ENCODE measurements at regions not wholly inside any gene's neighbourhood (a gene's known extent, or its start where the extent isn't known, plus 50 kb on each side); places are given as distances from the start of the nearest gene placed in this dataset.

DNA sequence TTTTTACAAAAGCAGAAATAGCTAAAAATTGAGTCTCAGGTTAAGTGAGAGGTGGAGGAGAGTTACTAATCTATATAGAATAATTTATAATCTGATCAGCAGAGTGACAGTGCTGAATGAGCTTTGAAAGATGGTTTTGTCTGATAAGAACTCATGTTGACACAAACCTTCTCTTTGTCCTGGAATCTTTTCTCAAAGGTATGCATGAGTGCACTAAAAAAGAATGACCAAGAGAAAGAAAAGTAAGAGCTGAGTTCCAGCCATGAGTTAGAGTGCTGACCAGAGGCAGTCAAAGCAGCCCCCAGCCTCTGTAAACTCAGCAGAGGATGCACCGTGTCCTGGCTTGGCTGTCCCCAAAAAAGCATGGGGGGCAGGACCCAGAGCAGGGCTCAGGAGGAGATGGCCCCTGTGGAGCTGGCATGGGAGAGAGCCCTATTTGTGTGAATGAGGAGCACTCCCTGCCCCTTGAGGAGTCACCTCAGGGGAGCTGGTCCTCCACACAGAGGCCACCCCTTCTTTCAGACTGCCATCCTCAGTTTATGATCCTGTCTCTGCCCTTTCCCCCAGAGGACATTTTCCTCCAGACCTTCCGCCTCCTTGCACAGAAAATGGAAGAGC lies 129.8 kb downstream of the SEC23A start:
- H2AFZ ChIP-seq (ENCODE audit: low read length, unreplicated experiment) = no peak overlapping the region
- H3K27ac ChIP-seq (ENCODE audit: low read depth, low read length) = no peak overlapping the region

DNA sequence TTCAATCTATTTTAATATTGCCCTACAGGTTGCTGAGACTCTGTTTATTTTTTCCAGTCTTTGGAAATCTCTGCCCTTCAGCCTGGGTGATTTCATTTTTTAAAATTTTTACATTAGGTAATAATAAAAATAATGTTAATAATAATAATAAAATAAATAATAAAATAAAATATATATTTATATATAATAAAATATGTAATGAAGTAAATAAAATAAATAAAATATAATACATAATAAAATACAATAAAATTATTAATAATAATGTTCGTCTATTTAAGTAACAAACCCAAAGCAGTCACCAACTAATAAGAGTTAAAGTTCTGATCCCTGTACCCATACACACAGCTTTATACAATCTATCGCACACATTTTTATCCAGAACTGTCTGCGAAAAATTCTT lies 130.5 kb downstream of the SEC23A start:
- Histone ChIP-seq H3K79me2 (ENCODE audit: control insufficient read depth, insufficient read depth, low read length, unreplicated experiment) (no peaks in the 10 kb centered on the region), H3K27me3 (ENCODE audit: insufficient read depth, low read length) (no peaks in the 10 kb centered on the region), H3K27ac (ENCODE audit: low read depth, low read length) (no peak overlapping the region), H3K4me1 (ENCODE audit: control insufficient read depth, insufficient read depth, low read length, unreplicated experiment) (no peaks in the 10 kb centered on the region), H2AFZ (ENCODE audit: low read length, unreplicated experiment) (no peak overlapping the region), H3K36me3 (ENCODE audit: insufficient read depth, low read length) (no peaks in the 10 kb centered on the region), H3K4me3 (ENCODE audit: low read depth, low read length) (no peak overlapping the region)

More for the DNA sequence above, 129.8 kb downstream of the SEC23A start:
- Histone ChIP-seq H3K36me3 (ENCODE audit: insufficient read depth, low read length) (no peaks in the 10 kb centered on the region), H3K79me2 (ENCODE audit: control insufficient read depth, insufficient read depth, low read length, unreplicated experiment) (no peaks in the 10 kb centered on the region), H3K4me1 (ENCODE audit: control insufficient read depth, insufficient read depth, low read length, unreplicated experiment) (no peaks in the 10 kb centered on the region), H3K27me3 (ENCODE audit: insufficient read depth, low read length) (no peaks in the 10 kb centered on the region), H3K4me3 (ENCODE audit: low read depth, low read length) (no peak overlapping the region)

DNA sequence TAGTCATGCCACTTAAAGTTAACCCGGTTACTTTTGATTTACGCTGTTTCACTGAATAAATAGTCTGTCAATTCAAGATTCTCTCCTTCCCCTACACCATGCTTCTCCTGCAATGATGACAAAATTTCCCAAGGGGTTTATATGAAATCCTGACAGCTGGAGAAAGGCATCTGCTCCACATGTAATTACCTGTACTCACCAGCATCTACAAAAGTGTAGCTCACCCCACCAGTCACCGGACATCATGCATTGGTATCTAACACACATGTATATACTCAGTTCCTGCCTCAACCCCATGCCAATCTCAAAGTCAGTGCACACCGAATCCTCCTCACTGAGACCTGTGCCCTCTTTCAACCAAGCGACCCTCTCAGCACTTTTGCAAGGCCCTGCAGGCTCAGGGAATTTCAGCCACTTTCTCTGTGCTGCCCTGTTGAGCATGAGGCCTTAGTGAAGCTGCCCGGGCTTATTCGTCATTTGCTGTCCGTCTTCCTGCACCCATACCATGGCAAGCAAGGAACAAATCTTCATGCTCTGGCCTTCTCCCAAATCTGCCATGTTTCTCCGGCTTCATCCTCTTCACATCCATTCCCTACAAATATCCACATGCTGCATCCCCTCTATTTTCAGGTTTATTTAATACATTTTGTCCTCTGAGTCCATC lies 131.6 kb downstream of the SEC23A start:
- Histone ChIP-seq H3K27me3 (ENCODE audit: insufficient read depth, low read length) (no peaks in the 10 kb centered on the region), H3K27ac (ENCODE audit: low read depth, low read length) (no peak overlapping the region), H3K4me1 (ENCODE audit: control insufficient read depth, insufficient read depth, low read length, unreplicated experiment) (no peaks in the 10 kb centered on the region), H2AFZ (ENCODE audit: low read length, unreplicated experiment) (no peak overlapping the region), H3K36me3 (ENCODE audit: insufficient read depth, low read length) (no peaks in the 10 kb centered on the region), H3K4me3 (ENCODE audit: low read depth, low read length) (no peak overlapping the region), H3K79me2 (ENCODE audit: control insufficient read depth, insufficient read depth, low read length, unreplicated experiment) (no peaks in the 10 kb centered on the region)

DNA sequence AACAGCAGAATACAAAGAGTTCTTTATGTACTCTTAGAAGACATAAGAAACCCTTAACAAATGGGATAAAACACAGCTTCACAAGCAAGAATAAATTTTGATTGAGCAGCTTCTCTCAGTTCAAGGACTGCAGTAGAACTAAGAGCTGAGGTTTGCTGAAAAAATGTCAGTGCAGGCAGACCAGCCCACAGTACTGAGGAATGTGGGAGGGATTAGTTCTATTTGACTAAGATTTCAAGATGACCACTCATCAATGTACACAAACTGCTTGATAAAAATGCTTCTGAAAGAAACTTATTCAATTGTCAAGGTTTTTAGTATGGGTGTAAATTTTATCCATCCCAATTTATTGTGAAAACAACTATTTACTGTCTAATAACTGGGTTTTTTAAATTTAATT lies 138.4 kb downstream of the SEC23A start:
- no peaks in the 10 kb centered on the region for H3K27me3 ChIP-seq (ENCODE audit: insufficient read depth, low read length)
- H3K36me3 ChIP-seq (ENCODE audit: insufficient read depth, low read length) = no peaks in the 10 kb centered on the region
- no peak overlapping the region for H3K27ac ChIP-seq (ENCODE audit: low read depth, low read length)
- H3K4me3 ChIP-seq (ENCODE audit: low read depth, low read length) = no peak overlapping the region
- H3K4me1 ChIP-seq (ENCODE audit: control insufficient read depth, insufficient read depth, low read length, unreplicated experiment) = no peaks in the 10 kb centered on the region
- H2AFZ ChIP-seq (ENCODE audit: low read length, unreplicated experiment) = no peak overlapping the region
- H3K79me2 ChIP-seq (ENCODE audit: control insufficient read depth, insufficient read depth, low read length, unreplicated experiment) = no peaks in the 10 kb centered on the region

DNA sequence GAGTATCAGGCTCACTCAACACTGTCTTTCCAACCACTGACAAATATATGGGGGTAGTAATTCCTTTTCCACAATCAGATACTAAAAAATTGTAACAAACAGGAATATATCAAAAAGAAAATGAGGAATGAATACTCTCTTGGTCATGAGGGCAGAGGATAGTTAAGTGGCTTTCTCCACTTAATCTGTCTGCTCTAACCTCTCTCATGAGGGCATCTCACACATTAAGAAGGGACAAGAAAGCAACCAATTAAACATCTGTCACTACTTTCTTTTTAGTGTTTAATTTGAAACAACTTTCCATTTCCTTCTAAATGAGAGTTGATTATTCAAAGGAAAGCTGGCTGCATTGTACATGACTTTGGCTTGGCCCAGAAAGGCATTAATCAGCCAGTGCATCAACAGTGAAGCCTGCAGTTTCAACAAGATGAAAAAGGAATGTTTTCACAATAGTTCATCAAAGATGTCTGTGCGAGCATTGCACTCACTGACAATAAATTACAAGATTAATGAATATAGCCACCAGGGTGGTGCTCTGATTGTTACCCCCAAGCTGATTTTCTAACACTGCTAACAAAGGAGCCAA lies 142.0 kb downstream of the SEC23A start:
- no peaks in the 10 kb centered on the region for H3K27me3 ChIP-seq (ENCODE audit: insufficient read depth, low read length)
- H3K4me1 ChIP-seq (ENCODE audit: control insufficient read depth, insufficient read depth, low read length, unreplicated experiment) = no peaks in the 10 kb centered on the region
- H3K36me3 ChIP-seq (ENCODE audit: insufficient read depth, low read length) = no peaks in the 10 kb centered on the region
- H3K79me2 ChIP-seq (ENCODE audit: control insufficient read depth, insufficient read depth, low read length, unreplicated experiment) = no peaks in the 10 kb centered on the region
- no peak overlapping the region for H3K4me3 ChIP-seq (ENCODE audit: low read depth, low read length)
- no peak overlapping the region for H3K27ac ChIP-seq (ENCODE audit: low read depth, low read length)
- H2AFZ ChIP-seq (ENCODE audit: low read length, unreplicated experiment) = no peak overlapping the region

DNA sequence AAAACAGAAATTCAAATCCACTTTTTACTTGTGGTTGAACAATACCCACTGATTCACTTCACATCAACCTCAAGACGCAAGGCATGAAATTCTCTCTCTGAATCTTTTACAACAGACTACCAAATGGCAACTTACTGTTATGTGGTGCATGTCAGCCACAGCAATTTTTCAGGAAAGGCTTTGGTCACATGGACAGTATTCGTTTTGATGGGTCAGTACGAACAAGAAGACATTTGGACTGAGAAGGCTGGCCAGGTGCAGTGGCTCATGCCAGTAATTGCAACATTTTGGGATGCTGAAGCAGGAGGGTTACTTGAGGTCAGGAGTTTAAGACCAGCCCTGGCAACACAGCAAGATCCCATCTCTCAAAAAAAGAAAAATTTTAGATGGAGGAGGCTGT lies 144.0 kb downstream of the SEC23A start:
- Histone ChIP-seq H3K27ac (ENCODE audit: low read depth, low read length) (no peak overlapping the region), H3K4me3 (ENCODE audit: low read depth, low read length) (no peak overlapping the region), H3K79me2 (ENCODE audit: control insufficient read depth, insufficient read depth, low read length, unreplicated experiment) (no peaks in the 10 kb centered on the region), H3K36me3 (ENCODE audit: insufficient read depth, low read length) (no peaks in the 10 kb centered on the region), H2AFZ (ENCODE audit: low read length, unreplicated experiment) (no peak overlapping the region), H3K4me1 (ENCODE audit: control insufficient read depth, insufficient read depth, low read length, unreplicated experiment) (no peaks in the 10 kb centered on the region), H3K27me3 (ENCODE audit: insufficient read depth, low read length) (no peaks in the 10 kb centered on the region)

DNA sequence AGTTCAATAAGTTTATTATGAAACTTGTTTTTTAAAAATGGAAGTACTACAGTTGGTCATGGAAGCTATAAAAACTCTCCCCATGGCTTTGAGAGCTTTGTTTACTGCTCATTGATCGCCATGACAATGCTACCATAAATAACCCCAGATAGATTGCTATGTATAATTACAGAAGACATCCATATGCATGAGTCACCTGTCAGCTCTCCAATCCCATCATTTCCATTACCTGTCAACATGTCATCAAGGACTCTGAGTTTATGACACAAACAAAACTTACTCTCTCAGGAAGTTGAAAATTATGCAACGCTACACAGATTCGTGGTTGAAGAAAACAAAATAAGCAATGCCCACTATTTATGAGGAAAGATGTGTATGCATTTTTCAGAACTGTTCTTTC lies 144.4 kb downstream of the SEC23A start:
- Histone ChIP-seq H3K27ac (ENCODE audit: low read depth, low read length) (no peak overlapping the region), H3K4me3 (ENCODE audit: low read depth, low read length) (no peak overlapping the region), H3K4me1 (ENCODE audit: control insufficient read depth, insufficient read depth, low read length, unreplicated experiment) (no peaks in the 10 kb centered on the region), H3K36me3 (ENCODE audit: insufficient read depth, low read length) (no peaks in the 10 kb centered on the region), H3K27me3 (ENCODE audit: insufficient read depth, low read length) (no peaks in the 10 kb centered on the region), H3K79me2 (ENCODE audit: control insufficient read depth, insufficient read depth, low read length, unreplicated experiment) (no peaks in the 10 kb centered on the region), H2AFZ (ENCODE audit: low read length, unreplicated experiment) (no peak overlapping the region)

DNA sequence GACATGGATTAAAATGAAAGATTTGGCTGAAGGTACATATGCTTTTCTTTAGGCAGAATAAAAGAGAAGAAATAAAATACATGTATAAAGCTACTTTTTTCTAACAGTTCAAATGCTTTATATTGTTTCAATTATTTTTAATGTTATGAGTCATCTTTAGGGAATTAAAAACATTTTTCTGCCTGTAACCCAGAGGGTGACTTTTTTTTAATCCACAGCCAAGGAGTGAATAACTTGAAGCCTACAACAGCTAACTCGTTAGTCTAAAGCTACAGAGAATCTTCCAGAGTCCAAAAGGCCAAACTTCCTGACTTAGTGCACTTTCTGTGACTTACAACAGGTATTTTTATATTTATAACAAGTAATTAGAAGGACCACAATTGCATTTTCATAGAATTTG lies 151.6 kb downstream of the SEC23A start:
- H3K4me1 ChIP-seq (ENCODE audit: control insufficient read depth, insufficient read depth, low read length, unreplicated experiment) = peaks cover 22% of the 10 kb centered on the region
- H3K4me3 ChIP-seq (ENCODE audit: low read depth, low read length) = no peak overlapping the region
- H2AFZ ChIP-seq (ENCODE audit: low read length, unreplicated experiment) = peak overlapping the region; percentile 39
- no peaks in the 10 kb centered on the region for H3K79me2 ChIP-seq (ENCODE audit: control insufficient read depth, insufficient read depth, low read length, unreplicated experiment)
- no peaks in the 10 kb centered on the region for H3K27me3 ChIP-seq (ENCODE audit: insufficient read depth, low read length)
- H3K27ac ChIP-seq (ENCODE audit: low read depth, low read length) = no peak overlapping the region
- H3K36me3 ChIP-seq (ENCODE audit: insufficient read depth, low read length) = no peaks in the 10 kb centered on the region

DNA sequence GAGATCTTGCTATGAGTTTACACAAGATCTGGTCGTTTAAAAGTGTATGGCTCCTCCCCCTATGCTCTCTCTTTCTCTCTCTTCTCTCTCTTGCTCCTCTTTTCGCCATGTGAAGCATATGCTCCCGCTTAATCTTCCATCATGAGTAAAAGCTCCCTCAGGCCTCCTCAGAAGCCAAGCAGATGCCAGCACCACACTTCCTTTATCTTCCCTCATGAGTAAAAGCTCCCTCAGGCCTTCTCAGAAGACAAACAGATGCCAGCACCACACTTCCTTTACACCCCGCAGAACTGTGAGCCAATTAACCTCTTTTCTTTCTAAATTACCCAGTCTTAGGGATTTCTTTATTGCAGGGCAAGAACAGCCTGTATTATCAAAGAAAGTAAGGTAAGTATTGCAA lies 152.4 kb downstream of the SEC23A start:
- Histone ChIP-seq H3K4me1 (ENCODE audit: control insufficient read depth, insufficient read depth, low read length, unreplicated experiment) (peaks cover 22% of the 10 kb centered on the region), H2AFZ (ENCODE audit: low read length, unreplicated experiment) (peak overlapping the region; percentile 44), H3K27me3 (ENCODE audit: insufficient read depth, low read length) (no peaks in the 10 kb centered on the region), H3K79me2 (ENCODE audit: control insufficient read depth, insufficient read depth, low read length, unreplicated experiment) (no peaks in the 10 kb centered on the region), H3K4me3 (ENCODE audit: low read depth, low read length) (no peak overlapping the region), H3K27ac (ENCODE audit: low read depth, low read length) (no peak overlapping the region), H3K36me3 (ENCODE audit: insufficient read depth, low read length) (no peaks in the 10 kb centered on the region)

DNA sequence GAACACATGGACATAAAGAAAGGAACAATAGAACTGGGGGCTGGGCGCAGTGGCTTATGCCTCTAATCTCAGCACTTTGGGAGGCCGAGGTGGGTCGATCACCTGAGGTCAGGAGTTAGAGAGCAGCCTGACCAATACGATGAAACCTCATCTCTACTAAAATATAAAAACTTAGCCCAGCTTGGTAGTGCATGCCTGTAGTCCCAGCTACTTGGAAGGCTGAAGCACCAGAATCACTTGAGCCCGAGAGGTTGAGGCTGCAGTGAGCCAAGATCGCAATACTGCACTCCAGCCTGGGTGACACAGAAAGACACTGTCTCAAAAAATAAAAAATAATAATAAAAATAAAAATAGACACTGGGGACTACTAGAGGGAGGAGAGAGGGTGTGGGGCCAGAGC lies 154.5 kb downstream of the SEC23A start:
- Histone ChIP-seq H3K36me3 (ENCODE audit: insufficient read depth, low read length) (no peaks in the 10 kb centered on the region), H3K27ac (ENCODE audit: low read depth, low read length) (no peak overlapping the region), H3K4me3 (ENCODE audit: low read depth, low read length) (no peak overlapping the region), H3K27me3 (ENCODE audit: insufficient read depth, low read length) (no peaks in the 10 kb centered on the region), H3K4me1 (ENCODE audit: control insufficient read depth, insufficient read depth, low read length, unreplicated experiment) (peaks cover 22% of the 10 kb centered on the region), H3K79me2 (ENCODE audit: control insufficient read depth, insufficient read depth, low read length, unreplicated experiment) (no peaks in the 10 kb centered on the region), H2AFZ (ENCODE audit: low read length, unreplicated experiment) (no peak overlapping the region)

DNA sequence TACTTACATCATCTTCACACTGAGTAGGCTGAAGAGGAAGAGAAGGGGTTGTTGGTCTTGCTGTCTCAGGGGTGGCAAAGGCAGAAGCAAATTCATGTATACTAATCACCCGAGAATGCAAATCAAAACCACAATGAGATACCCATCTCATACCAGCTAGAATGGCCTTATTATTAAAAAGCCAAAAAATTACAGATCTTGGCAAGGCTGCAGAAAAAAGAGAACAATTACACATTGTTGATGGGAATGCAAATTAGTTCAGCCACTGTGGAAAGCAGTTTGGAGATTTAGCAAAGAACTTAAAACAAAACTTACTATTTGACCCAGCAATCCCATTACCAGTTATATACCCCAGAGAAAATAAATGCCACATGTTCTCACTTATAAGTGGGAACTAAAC lies 154.9 kb downstream of the SEC23A start:
- H3K4me3 ChIP-seq (ENCODE audit: low read depth, low read length) = no peak overlapping the region
- no peaks in the 10 kb centered on the region for H3K36me3 ChIP-seq (ENCODE audit: insufficient read depth, low read length)
- H3K79me2 ChIP-seq (ENCODE audit: control insufficient read depth, insufficient read depth, low read length, unreplicated experiment) = no peaks in the 10 kb centered on the region
- H3K27ac ChIP-seq (ENCODE audit: low read depth, low read length) = no peak overlapping the region
- peaks cover 22% of the 10 kb centered on the region for H3K4me1 ChIP-seq (ENCODE audit: control insufficient read depth, insufficient read depth, low read length, unreplicated experiment)
- no peak overlapping the region for H2AFZ ChIP-seq (ENCODE audit: low read length, unreplicated experiment)
- no peaks in the 10 kb centered on the region for H3K27me3 ChIP-seq (ENCODE audit: insufficient read depth, low read length)

Data from ACC112 (cell line).